ENCODE measurements at regions not wholly inside any gene's neighbourhood (a gene's known extent, or its start where the extent isn't known, plus 50 kb on each side); places are given as distances from the start of the nearest gene placed in this dataset.

DNA sequence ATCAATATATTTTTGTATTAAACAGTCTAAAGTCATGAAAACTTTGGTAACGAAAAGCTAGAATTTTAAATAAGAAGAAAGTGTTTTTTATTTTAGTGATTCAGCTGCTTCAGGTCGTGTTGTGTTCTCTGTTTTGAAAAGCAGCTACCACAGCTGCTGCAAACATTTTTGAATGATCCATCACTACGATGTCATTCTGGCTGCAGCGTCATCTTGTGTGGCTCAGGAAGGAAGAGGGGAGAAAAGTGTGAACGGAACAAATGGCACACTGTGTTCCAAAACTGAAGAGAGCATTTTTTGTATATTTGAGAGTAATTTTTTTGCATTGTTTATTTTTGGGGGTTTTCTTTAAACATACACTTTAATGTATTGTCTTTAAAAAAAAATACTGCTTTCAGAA is 323.0 kb upstream of the ADGRL2 start:
- DNase-seq (ENCODE audit: low spot score): no peak

DNA sequence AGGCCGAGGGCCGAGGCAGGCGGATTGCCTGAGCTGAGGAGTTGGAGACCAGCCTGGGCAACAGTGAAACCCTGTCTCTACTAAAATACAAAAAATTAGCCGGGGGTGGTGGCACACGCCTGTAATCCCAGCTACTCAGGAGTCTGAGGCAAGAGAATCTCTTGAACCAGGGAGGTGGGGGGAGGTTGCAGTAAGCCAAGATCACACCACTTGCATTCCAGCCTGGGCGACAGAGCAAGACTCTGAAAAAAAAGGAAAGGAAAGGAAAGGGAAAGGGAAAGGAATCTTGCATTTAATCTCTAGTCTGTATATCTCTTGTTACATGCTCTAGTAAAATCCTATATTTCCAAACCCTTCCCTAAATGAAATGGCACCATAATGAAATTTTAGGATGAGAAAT is 328.3 kb upstream of the ADGRL2 start:
- DNase-seq (ENCODE audit: low spot score): no peak

DNA sequence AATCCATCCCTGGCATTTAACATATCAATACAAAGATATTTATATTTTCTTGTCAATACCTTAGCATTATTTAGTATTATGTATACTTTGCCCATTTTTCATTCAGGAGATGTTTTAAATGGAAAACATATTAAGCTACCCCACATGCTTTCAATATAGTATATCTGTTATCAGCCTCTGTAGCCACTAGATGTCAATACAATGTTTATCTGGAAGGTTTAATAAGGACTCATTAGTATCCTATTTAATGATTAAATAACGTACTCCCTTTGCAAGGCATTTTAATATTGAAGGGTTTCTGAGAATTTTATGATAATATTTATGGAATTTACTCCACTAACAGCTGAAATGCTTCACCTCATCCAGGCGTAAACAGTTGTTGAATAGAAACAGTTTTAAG is 329.5 kb upstream of the ADGRL2 start:
- DNase-seq (ENCODE audit: low spot score): no peak

DNA sequence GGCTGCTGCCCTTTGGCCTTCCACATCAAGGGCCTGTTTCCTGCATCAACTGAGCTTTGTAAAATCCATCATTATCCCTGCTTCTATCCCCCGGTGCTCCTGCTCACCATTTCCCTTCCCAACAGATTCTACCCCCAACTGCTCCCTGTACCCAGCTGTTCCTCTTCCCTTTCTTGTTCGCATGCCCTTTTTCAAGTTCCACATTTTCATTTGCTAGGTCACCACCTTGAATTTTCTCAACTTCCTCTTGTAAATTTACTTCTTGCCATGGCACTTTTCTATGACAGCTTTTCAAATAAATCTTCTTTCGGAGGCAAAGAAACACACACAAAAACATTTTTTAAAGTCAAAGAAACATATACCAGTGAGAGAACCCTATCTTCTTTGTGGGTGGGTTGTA is 330.5 kb upstream of the ADGRL2 start:
- no peak for DNase-seq (ENCODE audit: low spot score)

DNA sequence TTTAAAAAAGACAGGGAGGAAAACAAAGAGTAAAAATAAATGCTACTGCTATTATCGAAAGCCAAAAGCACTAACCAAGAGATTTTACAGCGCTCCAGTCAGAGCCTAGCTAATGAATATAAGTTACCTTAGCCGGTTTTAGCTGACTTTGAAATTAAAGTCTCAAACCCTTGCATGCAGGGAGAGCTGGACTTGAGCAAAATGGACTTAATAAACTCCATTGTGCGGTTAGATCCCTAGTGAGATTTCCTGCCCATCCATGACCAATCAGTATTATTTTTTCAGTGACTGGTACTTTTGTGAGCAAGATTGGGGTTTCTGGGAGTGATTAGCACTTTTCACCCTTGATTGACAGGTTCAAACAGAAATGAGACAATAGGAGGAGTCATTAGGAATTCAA is 333.4 kb upstream of the ADGRL2 start:
- no peak for DNase-seq (ENCODE audit: low spot score)

DNA sequence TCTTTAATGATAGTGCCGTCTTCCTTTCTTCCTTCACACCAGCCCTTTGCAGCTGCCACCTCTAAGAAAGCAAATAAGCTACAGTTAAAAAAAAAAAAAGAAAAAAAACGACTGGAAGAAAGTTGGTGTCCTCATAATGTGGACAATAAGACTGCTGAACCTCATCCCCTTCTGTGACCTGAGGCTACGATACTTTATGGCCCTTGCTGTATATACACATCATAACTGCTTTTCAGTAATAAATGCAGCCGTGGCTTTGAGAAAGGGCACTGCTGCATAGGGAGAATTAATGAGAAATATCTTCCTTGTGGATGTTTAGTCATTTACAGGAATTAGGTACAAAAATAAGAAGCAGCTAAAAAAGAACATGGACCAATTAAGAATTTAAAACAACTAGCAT is 333.8 kb upstream of the ADGRL2 start:
- DNase-seq (ENCODE audit: low spot score): no peak

DNA sequence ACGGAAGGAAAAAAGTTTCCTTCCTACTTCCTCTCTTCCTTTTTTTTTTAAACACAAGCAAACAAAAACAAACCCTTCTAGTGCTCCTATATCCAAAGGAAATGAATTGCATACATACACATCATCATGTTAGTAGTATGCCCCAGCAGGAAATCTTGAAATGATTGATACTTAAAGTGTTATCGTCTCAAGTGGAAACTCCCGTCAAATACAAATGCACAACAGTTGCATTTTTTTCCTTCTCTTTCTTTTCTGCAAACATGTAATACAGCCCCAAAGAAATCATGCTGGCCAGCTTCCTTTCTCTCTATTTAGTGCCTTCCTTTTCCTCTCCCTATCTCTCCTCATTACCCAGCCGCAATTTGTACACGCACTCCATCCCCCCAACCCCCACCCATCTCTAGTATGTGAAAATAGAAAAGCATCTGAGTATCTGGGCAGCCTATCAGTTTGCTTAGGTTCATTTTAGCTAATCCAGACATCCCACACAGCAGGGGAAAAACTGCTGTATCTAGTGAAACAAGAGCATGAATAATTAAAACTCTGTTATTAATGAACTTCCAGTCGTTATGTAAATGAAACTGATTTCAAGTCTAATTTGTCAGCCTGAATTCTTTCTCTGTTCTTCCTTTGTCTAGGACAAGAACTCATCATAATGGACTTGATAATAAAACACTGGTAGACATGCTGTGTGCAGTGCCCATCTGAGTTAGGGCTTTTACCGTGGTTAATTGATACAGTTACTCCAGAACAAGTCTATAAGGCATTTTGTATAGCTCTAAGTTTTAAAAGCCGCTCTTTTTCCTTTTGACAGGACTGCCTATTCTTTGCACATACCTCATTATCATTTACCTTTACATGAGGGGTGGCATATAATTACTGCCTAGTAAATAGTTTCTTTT is 336.5 kb upstream of the ADGRL2 start:
- DNase-seq (ENCODE audit: low spot score): no peak

DNA sequence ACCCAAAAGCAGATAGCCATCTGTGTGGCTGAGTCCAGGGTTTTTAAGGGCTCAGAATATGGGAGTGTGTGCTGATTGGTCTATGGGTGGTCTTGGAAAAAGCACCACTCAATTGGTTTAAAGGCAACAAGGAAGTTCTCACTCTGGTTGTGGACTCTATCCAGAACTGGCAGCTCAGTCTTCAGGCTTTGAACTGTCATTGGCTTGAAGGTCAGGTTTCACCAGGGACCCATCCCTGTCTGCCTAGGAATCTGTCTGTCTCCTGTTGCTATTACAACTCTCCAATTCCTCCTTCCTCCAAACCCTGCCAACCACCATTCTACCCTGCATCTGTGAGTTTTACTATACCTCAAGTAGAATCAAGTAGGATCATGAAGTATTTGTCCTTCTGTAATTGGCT is 341.7 kb upstream of the ADGRL2 start:
- DNase-seq (ENCODE audit: low spot score): no peak

DNA sequence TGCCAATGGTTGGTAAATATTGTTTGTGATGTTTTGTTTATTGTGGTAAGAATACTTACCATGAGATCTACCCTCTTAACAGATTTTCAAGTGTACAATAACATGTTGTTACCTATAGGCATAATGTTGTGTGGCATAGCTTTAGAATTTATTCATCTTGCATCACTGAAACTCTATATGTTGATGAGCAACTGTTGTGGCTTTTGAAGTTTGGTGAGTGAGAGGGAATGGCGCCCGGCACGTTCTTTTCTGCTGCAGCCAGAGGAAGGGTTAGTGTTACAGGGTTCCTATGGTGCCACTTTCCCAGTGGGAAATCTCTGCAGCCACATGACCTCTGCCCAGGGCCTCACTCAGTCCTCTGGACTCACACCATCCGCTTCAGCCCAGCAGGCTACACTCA is 342.5 kb upstream of the ADGRL2 start:
- DNase-seq (ENCODE audit: low spot score): no peak

DNA sequence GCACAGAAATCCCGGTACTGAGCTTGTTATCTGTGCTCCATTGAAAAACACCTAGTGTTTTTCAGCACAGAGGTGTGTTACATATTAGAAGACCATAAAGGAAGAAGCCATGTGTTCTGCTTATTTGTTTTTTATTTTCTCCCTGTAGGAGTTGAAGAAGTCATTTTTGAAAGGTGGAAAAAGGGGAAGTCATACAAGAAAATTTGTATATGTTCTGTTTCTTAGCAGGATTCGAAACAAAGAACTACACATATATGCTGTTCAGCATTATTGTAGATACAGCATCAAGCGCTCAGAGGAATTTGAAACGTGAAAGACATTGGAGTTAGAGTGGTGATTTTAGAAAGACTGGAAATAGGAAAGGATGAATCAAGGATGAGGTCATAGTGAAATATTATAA is 345.3 kb upstream of the ADGRL2 start:
- DNase-seq (ENCODE audit: low spot score): no peak

DNA sequence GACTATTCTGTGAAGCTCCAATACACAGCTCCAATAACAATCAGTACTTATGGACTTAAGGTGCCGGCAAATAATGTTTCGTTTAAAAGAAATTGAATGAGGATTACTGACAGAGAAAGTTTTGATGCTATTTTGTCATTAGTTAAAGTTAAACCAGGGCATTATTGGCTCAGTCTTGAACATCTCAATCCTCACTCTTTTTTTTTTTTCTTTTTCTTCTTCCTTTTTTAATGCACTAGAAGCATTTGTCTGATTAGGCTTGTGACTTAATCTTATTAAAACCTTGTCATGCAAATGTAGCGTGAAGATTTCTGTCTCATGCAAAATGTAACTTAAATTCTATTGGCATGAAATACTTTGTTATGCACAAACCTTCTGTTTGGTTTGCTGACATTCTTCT is 346.8 kb upstream of the ADGRL2 start:
- no peak for DNase-seq (ENCODE audit: low spot score)

DNA sequence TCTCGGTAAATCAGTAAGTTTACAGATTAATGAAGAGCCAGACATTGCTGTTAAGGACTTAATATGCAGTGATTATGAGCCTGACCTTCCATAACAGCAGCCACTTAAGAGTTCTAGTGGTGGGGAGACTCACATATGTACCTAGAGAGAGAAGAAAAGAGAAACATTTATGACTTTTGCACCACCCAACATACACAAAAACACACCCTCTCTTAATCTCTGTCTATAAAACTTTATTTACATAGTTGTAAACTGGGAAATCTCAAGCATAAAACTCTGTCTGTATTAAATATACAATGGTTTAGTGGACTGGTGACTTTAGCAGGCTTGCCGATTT is 347.4 kb upstream of the ADGRL2 start:
- no peak for DNase-seq (ENCODE audit: low spot score)

DNA sequence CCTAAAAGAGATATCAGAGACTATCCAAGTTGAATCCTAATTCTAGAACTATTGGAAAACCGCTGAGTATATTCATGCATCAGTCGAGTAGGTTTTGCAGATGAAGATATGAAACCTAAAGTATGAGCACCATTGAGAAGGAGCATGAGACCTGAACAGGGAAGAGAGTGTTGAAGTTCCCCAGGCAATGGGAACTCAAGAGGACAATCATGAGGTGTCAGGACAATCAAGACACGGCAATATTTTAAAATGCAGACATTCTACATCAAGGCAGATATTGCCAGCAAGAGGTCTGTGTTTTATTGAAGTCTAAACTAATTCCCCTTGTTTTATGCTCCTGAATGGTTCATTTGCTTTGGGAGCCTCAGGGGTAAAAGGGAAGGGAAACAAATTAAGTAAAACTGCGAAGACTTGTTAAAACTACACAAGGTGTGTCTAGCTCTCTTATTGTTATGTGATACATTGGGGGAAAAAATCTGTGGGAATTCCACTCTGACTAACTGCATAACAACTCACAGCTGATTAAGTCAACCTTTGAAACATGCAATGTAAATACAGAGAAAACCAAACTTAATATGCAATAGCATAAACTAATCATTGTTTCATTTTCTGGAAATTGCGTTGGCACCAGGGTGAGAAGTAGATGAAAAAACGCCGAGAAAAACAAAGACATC is 347.9 kb upstream of the ADGRL2 start:
- no peak for DNase-seq (ENCODE audit: low spot score)

DNA sequence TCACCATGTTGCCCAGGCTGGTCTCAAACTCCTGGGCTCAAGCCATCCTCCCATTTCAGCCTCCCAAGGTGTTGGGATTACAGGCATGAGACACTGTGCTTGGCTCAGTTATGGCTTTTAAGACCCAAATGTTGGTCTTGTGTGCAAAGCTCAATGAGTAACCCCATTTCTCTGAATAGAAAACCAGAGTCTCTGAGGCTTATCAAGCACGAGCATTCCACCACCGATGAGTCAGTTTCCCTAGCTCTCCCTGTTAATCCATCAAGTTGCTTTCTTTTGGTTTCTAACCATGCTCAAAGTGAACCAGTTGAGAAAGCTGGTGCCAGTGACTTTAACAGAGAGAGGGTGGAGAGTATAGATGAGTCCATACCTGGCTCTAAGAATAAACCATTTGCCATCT is 350.9 kb upstream of the ADGRL2 start:
- DNase-seq (ENCODE audit: low spot score): no peak

DNA sequence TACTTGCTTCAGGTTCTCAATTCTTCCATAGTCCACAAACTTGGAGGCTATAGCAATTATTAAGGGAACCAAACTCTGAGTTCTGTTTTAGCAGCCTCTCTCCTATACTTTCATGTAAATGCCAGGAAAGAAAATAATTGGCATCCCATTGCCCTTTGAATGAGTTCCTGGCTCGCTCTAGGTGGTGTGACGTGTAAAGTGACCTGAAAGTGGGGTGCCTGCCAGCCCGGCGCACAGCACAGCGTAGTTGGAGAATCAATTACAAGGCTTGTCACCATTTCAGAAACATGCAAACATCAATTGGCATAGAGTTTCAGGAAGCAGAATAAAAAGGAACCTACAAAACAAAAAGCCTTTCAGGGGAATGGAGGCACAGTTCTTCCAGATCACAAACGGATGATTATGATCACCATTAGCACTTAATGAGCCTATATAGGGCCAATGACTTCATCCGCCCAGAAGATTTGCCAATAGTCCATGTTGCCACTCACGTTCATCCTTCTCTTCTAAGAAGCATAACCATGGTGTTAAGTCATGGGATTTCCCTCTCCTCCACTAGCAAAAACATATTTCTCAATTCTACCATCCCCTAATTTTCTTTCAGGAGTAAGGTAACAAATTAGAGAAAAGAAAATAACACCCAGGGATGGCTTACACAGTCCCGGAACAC is 354.6 kb upstream of the ADGRL2 start:
- no peak for DNase-seq (ENCODE audit: low spot score)

DNA sequence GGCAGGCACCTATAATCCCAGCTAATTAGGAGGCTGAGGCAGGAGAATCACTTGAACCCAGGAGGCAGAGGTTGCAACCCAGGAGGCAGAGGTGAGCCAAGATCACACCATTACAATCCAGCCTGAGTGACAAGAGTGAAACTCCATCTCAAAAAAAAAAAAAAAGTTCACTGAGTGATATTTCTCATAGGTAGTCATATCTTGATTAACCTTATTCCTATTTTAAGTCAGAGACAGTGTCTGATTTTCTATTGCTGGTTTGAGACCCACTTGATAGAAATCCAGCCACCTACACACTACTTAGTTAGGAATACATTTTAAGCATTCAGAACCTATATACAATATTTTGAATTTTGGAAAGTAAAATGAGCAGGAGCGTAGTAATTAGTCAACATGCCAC is 357.4 kb upstream of the ADGRL2 start:
- no peak for DNase-seq (ENCODE audit: low spot score)

DNA sequence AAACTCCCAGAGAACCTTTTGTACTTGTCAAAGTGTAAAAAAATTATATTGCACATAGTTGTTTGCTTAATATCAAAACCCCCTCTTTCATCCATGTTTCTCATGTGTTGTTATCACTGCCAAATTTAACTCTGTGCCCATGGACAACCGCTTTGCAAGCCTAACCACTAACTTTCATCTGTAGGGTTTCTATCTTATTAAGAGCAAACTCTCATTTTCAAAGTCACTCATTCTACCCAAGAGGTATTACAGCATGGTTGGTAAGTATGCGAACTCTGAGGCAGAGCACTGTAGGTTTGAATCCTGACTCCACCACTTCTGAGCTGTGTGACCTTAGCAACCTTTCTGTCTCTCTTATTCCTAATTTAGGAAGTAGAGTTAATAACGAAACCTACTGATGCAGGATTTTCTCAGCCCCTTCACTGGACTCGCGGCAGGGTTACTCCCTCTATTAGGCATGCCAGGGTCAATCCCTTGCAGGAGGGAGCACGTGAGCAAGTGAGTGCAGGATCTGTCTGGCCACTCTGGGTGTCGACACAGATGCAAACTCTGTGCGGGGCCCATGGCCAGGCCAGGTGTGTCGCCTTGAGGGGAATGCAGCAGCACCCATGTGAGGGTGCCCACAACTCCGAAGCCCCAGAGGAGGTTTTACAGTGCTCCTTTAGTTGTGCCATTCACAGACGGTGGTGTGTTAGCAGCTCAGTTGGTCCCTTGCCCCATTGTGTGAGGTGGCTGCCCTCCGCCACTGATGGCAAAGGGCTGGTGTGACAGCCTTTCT is 361.5 kb upstream of the ADGRL2 start:
- no peak for DNase-seq (ENCODE audit: low spot score)

DNA sequence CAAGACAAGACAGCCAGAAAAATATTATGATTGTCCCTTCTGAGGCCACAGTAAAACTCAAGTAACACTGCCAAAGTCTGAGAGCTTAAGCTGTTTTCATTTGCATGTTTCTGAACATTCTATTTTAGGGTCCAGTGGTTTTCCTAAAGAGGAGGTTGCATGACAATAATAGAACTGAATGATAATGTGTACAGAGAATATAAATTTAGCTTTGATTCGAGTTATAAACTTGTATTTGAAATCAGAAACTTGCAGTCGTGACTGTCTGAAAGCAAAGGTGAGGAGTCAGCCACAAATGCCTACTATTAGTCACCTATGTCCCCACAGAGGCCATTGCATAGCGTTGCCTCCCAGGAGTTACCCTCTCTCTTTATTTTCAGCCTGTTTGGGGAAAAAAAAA is 363.1 kb upstream of the ADGRL2 start:
- DNase-seq (ENCODE audit: low spot score): no peak

DNA sequence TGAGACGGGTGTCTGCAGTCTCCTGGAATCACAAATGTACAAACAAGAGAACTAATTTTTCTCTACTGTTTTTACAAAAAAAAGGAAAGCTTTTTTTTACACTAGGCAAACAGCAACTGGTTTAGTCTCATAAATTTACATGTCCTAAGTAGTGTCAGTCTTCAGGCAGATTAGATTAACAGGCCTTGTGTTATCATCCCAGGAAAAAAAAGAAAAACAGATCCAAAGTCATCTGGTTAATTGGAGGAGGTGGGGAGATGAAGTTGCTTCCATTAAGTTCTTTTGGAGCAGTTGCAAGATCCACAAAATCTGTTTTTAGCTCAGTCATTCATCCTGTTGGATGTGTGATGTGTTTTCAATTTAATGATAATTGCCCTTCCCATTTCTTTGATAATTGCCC is 363.5 kb upstream of the ADGRL2 start:
- DNase-seq (ENCODE audit: low spot score): no peak

DNA sequence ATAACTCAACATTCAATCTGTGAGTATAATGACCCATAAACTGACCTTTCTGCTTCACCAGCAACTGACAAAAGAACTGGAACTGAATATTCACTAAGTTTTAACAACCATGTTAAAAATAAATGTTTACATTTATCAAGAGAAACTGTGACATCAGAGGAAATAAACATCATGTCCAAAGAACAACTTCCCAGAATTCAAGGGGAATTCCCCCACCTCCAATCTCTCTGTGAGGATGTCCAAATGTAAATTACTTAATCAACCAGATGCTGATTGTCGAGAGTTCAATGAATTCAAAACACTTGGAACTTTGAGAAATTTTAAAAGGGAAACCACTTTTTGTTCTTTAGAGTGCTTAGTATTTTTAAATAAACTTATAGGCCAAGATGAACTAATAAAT is 365.6 kb upstream of the ADGRL2 start:
- DNase-seq (ENCODE audit: low spot score): no peak

DNA sequence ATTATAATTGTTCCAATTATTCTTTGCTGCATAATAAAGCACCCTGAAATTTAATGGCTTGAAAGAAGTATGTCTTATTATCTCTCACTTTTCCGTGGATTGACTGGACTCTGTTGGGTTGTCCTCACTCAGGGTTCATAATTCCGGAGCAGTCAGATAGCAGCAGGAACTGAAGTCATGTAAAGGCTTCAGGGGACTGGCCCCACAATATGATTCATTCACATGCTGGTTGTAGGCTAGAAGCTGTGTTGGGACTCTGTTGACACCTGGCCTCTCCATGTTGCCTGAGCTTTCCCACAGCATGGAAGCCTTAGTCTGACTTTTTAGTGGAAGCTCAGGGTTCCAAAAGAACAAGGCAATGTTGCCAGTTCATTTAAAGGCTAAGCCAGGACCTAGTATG is 367.1 kb upstream of the ADGRL2 start:
- DNase-seq (ENCODE audit: low spot score): no peak

DNA sequence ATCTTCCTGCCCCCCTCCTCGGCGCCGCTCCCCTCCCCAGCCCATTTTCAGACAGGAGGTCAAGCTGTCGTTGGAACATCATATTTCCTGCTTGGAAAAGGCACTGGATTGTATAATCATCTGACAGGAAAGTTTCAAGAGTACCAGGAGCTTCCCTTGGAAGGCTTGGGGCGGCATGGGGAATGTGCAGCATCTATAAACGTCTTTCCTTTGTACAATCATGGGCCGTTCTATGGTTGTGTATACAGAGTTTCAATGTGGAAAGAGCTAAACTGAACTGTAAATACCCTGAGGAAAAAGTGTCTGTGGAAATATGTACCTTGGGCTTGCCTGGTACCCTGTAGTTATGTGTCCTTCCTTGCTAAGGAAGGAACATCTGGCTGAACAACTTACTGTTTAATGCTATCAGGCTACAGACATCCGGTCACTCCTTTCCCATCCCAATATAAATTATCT is 368.1 kb upstream of the ADGRL2 start:
- DNase-seq (ENCODE audit: low spot score): no peak

DNA sequence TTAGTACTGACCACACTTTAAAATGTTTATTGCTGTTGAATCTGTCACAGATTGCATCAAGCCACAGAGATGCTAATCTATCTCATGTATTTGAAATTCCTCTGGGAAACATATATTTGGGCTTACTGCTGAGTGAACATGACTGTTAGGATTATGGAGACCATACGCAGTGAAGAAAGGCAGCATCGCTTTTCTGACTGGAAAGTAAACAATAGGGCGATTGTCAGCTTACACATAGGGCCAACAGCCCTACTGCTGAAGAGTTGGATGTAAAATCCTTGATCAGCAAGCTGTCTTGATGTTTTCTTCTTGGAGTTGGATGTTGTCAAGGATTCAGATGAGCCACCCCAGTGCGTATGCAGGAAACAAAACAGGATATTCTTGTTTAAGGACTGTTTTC is 368.7 kb upstream of the ADGRL2 start:
- no peak for DNase-seq (ENCODE audit: low spot score)

Data from activated CD4-positive, alpha-beta T cell treated with anti-CD3 and anti-CD28 coated beads, Interleukin-2, Interleukin-4, amounts not matched to agents 100 ng/mL and 50 ng/mL, durations not matched to agents 16 hours and 8 hours (primary cell).